Liver (tissue), 8 donors: ENCODE measurements at regions not wholly inside any gene's neighbourhood (a gene's known extent, or its start where the extent isn't known, plus 50 kb on each side); places are given as distances from the start of the nearest gene placed in this dataset.

Source experiments
- DNase-seq: peaks from one replicate; pipeline ENCODE4 v3.0.0-alpha.2; 2017; ENCODE audit warnings: low spot score
- H3K27ac ChIP-seq, 2 donors: one replicate each; pipeline ENCODE4 v1.7.0; 2013; ENCODE audit warnings: inconsistent platforms in 2 of 2, low read length in 2 of 2, control low read depth in 1 of 2, low read depth in 1 of 2, mild to moderate bottlenecking in 1 of 2
- H3K27me3 ChIP-seq, 4 donors: one replicate each; pipeline versions ENCODE4 v1.6.1 to v1.7.0; 2013; ENCODE audit warnings: low read length in 3 of 4, inconsistent platforms in 1 of 4, mild to moderate bottlenecking in 1 of 4, moderate library complexity in 1 of 4; ENCODE audit not compliant: control insufficient read depth in 4 of 4, insufficient read depth in 4 of 4
- H3K36me3 ChIP-seq, 4 donors: one replicate each; pipeline versions ENCODE4 v1.6.1 to v1.7.0; 2013; ENCODE audit warnings: low read length in 3 of 4, mild to moderate bottlenecking in 3 of 4, low read depth in 1 of 4, moderate library complexity in 1 of 4; ENCODE audit not compliant: control insufficient read depth in 4 of 4, insufficient read depth in 3 of 4
- H3K4me1 ChIP-seq, 4 donors: one replicate each; pipeline versions ENCODE4 v1.6.1 to v1.7.0; 2013; ENCODE audit warnings: low read length in 3 of 4, mild to moderate bottlenecking in 3 of 4, moderate library complexity in 1 of 4; ENCODE audit not compliant: control insufficient read depth in 4 of 4, insufficient read depth in 4 of 4
- H3K4me3 ChIP-seq, 3 donors: one replicate each; pipeline versions ENCODE4 v1.6.1 to v1.7.0; 2013; ENCODE audit warnings: low read length in 3 of 3, control low read depth in 1 of 3, low read depth in 1 of 3, mild to moderate bottlenecking in 1 of 3
- H3K9ac ChIP-seq, 2 donors: one replicate each; pipeline ENCODE4 v1.7.0; 2013; ENCODE audit warnings: low read length in 2 of 2, mild to moderate bottlenecking in 2 of 2, moderate library complexity in 2 of 2, control low read depth in 1 of 2, low read depth in 1 of 2
- H3K9me3 ChIP-seq, 4 donors: one replicate each; pipeline versions ENCODE4 v1.6.1 to v1.7.0; 2013; ENCODE audit warnings: low read length in 3 of 4; ENCODE audit not compliant: control insufficient read depth in 4 of 4
- CTCF ChIP-seq: fragments of 150-350 bp; IDR thresholded peaks from 2 replicates; pipeline ENCODE4 v1.5.1; 2017; ENCODE audit warnings: improper control_type of control experiment, low read depth, low read length; ENCODE audit not compliant: missing input control
- FOXA1 ChIP-seq: IDR thresholded peaks from 2 replicates; pipeline ENCODE4 v1.6.1; 2016; ENCODE audit warnings: antibody characterized with exemption
- FOXA2 ChIP-seq: IDR thresholded peaks from 2 replicates; pipeline ENCODE4 v1.6.1; 2016; ENCODE audit warnings: antibody characterized with exemption
- GABPA ChIP-seq, 2 donors: IDR thresholded peaks in 1 of 2; conservative IDR thresholded peaks in 1 of 2; 2 replicates each; pipeline ENCODE4 v1.6.1; 2016; ENCODE audit warnings: antibody characterized with exemption in 2 of 2, mild to moderate bottlenecking in 1 of 2, moderate library complexity in 1 of 2
- HNF4A ChIP-seq, 2 donors: conservative IDR thresholded peaks; 2 replicates each; pipeline ENCODE4 v1.6.1; 2016; ENCODE audit warnings: antibody characterized with exemption in 2 of 2, mild to moderate bottlenecking in 2 of 2
- HNF4G ChIP-seq: IDR thresholded peaks from 2 replicates; pipeline ENCODE4 v1.6.1; 2016; ENCODE audit warnings: antibody characterized with exemption
- RAD21 ChIP-seq, 2 donors: IDR thresholded peaks; 2 replicates each; pipeline ENCODE4 v1.6.1; 2016; ENCODE audit warnings: antibody characterized with exemption in 2 of 2, mild to moderate bottlenecking in 2 of 2
- RXRA ChIP-seq, 2 donors: IDR thresholded peaks; 2 replicates each; pipeline ENCODE4 v1.6.1; 2017 to 2018; ENCODE audit warnings: antibody characterized with exemption in 2 of 2, mild to moderate bottlenecking in 1 of 2
- SP1 ChIP-seq: IDR thresholded peaks from 2 replicates; pipeline ENCODE4 v1.6.1; 2018; ENCODE audit warnings: antibody characterized with exemption, mild to moderate bottlenecking
- TAF1 ChIP-seq: conservative IDR thresholded peaks from 2 replicates; pipeline ENCODE4 v1.6.1; 2016; ENCODE audit warnings: antibody characterized with exemption, mild to moderate bottlenecking
- YY1 ChIP-seq: IDR thresholded peaks from 2 replicates; pipeline ENCODE4 v1.6.1; 2016; ENCODE audit warnings: antibody characterized with exemption, mild to moderate bottlenecking
- ZBTB33 ChIP-seq: IDR thresholded peaks from 2 replicates; pipeline ENCODE4 v1.6.1; 2016; ENCODE audit warnings: antibody characterized with exemption
- WGBS: extraction: QIAGEN DNeasy Blood & Tissue Kit; methylation state at CpG from one replicate; pipeline ENCODE4 v1.1.7; 2013; 5-methylcytosine and 5-hydroxymethylcytosine counted together
- TF ChIP-seq, protein P1 (sequence below): IDR thresholded peaks from 2 replicates; pipeline ENCODE4 v1.6.1; 2016; ENCODE audit warnings: antibody characterized with exemption, mild to moderate bottlenecking
- TF ChIP-seq, protein P2 (sequence below): IDR thresholded peaks from 2 replicates; pipeline ENCODE4 v1.6.1; 2016; ENCODE audit warnings: antibody characterized with exemption
- TF ChIP-seq, protein P3 (sequence below): IDR thresholded peaks from 2 replicates; pipeline ENCODE4 v1.6.1; 2016; ENCODE audit warnings: antibody characterized with exemption
- donor health status: healthy.
- donor health status: healthy.
- donor health status: healthy.
- donor health status: healthy.
- donor health status: healthy.

DNA sequence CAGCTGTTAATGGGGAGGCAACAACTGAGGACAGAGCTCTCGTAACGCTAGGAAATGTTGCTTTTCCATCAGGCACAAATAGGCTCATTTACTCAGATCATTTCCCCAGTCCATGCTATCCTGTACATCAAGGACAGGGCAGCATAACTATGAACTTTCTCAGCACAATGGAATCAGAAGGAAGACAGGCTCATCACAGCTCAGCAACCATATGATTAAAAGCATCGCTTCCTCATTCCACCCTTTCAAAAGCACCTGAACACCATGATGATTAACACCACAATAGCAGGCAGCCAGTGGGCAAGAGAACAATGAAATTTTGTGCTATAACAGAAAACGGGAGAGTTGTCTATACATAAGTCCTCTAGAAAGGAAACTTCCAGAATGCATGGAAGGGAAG lies 297.8 kb downstream of the ZNF674 start:
- Histone ChIP-seq H3K27me3 (no peaks in the 10 kb centered on the region), H3K4me3 (no peak overlapping the region), H3K36me3 (no peaks in the 10 kb centered on the region), H3K27ac (no peak overlapping the region), H3K4me1 (no peaks in the 10 kb centered on the region), H3K9me3 (no peaks in the 10 kb centered on the region), H3K9ac (no peak overlapping the region)
- no peak for DNase-seq
- WGBS, result 87% methylated on average over 4 of the region's 4 CpGs
- TF ChIP-seq SP1, result no peak
- no peak for TF ChIP-seq HNF4A (conservative IDR thresholded peaks at IDR 0.05)
- TF ChIP-seq, protein P1, sequence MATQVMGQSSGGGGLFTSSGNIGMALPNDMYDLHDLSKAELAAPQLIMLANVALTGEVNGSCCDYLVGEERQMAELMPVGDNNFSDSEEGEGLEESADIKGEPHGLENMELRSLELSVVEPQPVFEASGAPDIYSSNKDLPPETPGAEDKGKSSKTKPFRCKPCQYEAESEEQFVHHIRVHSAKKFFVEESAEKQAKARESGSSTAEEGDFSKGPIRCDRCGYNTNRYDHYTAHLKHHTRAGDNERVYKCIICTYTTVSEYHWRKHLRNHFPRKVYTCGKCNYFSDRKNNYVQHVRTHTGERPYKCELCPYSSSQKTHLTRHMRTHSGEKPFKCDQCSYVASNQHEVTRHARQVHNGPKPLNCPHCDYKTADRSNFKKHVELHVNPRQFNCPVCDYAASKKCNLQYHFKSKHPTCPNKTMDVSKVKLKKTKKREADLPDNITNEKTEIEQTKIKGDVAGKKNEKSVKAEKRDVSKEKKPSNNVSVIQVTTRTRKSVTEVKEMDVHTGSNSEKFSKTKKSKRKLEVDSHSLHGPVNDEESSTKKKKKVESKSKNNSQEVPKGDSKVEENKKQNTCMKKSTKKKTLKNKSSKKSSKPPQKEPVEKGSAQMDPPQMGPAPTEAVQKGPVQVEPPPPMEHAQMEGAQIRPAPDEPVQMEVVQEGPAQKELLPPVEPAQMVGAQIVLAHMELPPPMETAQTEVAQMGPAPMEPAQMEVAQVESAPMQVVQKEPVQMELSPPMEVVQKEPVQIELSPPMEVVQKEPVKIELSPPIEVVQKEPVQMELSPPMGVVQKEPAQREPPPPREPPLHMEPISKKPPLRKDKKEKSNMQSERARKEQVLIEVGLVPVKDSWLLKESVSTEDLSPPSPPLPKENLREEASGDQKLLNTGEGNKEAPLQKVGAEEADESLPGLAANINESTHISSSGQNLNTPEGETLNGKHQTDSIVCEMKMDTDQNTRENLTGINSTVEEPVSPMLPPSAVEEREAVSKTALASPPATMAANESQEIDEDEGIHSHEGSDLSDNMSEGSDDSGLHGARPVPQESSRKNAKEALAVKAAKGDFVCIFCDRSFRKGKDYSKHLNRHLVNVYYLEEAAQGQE, result no peak
- no peak for TF ChIP-seq RXRA (IDR thresholded peaks at IDR 0.05)
- no peak for TF ChIP-seq CTCF
- no peak for TF ChIP-seq YY1
- no peak for TF ChIP-seq FOXA2
- TF ChIP-seq HNF4G, result no peak
- no peak for TF ChIP-seq TAF1
- TF ChIP-seq FOXA1, result no peak
- TF ChIP-seq GABPA (IDR thresholded peaks at IDR 0.05 in 1 of 2, conservative IDR thresholded peaks at IDR 0.05 in 1 of 2), result no peak
- TF ChIP-seq, protein P2, sequence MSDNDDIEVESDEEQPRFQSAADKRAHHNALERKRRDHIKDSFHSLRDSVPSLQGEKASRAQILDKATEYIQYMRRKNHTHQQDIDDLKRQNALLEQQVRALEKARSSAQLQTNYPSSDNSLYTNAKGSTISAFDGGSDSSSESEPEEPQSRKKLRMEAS, result no peak

DNA sequence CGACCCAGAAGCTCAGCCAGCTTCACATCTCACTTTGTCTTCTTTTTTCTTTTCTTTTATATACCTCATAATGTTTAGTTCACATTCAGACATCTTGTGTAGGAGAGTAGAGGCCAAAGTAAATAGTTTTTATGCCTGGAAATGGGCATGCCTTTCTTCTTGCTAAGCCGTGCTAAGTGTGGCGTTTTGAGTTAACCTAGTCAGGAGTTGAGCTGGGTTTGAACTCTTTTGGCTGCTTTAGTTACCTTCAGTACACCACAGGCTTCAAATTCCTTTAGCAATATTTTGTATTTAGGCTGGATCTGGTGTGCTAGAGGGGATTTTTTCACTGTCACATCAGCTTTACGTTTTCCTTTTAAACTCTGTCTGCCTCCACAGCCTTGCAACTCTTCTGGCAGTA lies 300.8 kb downstream of the ZNF674 start:
- Histone ChIP-seq H3K9ac (no peak overlapping the region), H3K27ac (no peak overlapping the region), H3K36me3 (no peaks in the 10 kb centered on the region), H3K27me3 (peaks cover 0 to 4% (median 0%) of the 10 kb centered on the region in 4 donors), H3K4me3 (no peak overlapping the region), H3K9me3 (no peaks in the 10 kb centered on the region), H3K4me1 (no peaks in the 10 kb centered on the region)
- TF ChIP-seq GABPA (IDR thresholded peaks at IDR 0.05 in 1 of 2, conservative IDR thresholded peaks at IDR 0.05 in 1 of 2), result no peak
- TF ChIP-seq HNF4G, result no peak
- TF ChIP-seq, protein P3, sequence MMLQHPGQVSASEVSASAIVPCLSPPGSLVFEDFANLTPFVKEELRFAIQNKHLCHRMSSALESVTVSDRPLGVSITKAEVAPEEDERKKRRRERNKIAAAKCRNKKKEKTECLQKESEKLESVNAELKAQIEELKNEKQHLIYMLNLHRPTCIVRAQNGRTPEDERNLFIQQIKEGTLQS, result no peak
- TF ChIP-seq FOXA1, result no peak
- TF ChIP-seq FOXA2, result no peak
- no peak for TF ChIP-seq RXRA (IDR thresholded peaks at IDR 0.05)
- no peak for TF ChIP-seq RAD21 (IDR thresholded peaks at IDR 0.05)
- no peak for TF ChIP-seq TAF1
- TF ChIP-seq SP1, result no peak
- TF ChIP-seq, protein P1, result no peak
- TF ChIP-seq YY1, result no peak
- TF ChIP-seq ZBTB33, result no peak
- 85% methylated on average over 4 of the region's 4 CpGs for WGBS
- no peak for DNase-seq
